HepG2 (cell line): ENCODE measurements at regions not wholly inside any gene's neighbourhood (a gene's known extent, or its start where the extent isn't known, plus 50 kb on each side); places are given as distances from the start of the nearest gene placed in this dataset.

Experiments
- ATAC-seq: fragments of 200-7000 bp; cut with Tn5 transposase; 3 replicates; pipeline ENCODE4 v1.9.1; 2020; ENCODE audit warnings: mild to moderate bottlenecking, moderate library complexity
- BruUV-seq: library from RNA; stranded (reverse); fragments of 400-500 nt; replicated peaks from 2 replicates; lab custom pipeline; 2021; lab: Mats Ljungman, UMichigan
- CTCF ChIA-PET: fragments of 300-600 bp; formaldehyde crosslinking; extraction: SDS; loops from one replicate; lab custom pipeline; 2021; ENCODE audit warnings: low total read pairs, inconsistent platforms, low intra/inter-chr PET ratio; lab: Yijun Ruan, JAX
- POLR2A ChIA-PET: fragments of 350-600 bp; sonication (Branson Sonifier 250); formaldehyde crosslinking; loops from one replicate; lab custom pipeline; 2020; ENCODE audit warnings: antibody characterized with exemption, inconsistent platforms; lab: Yijun Ruan, JAX
- DNase-seq: peaks from one replicate; pipeline ENCODE4 v3.0.0-alpha.2; 2015; ENCODE audit warnings: low spot score
- FAIRE-seq: peaks from 3 replicates; lab custom pipeline; 2011; peaks lifted over from hg19 to GRCh38; lab: Jason Lieb, UNC
- H2AFZ ChIP-seq: one replicate; pipeline ENCODE4 v1.6.1; 2011; ENCODE audit warnings: low read length, inconsistent platforms
- H3K27ac ChIP-seq: fragments of 300-600 bp; 3 replicates; pipeline ENCODE4 v1.8.0; 2011; ENCODE audit warnings: mixed run types, mild to moderate bottlenecking, mixed read lengths, low read length, inconsistent platforms; ENCODE audit not compliant: insufficient read depth; ENCODE audit errors: extremely low read length
- H3K27me3 ChIP-seq, 2 experiments: fragments of 200-600 bp in 1 of 2; 2 replicates in 1 of 2; 3 replicates in 1 of 2; pipeline versions ENCODE4 v1.6.0 to v1.8.0; 2011; ENCODE audit warnings: low read length in 2 of 2, mild to moderate bottlenecking in 2 of 2, moderate library complexity in 2 of 2, inconsistent platforms in 1 of 2; ENCODE audit not compliant: insufficient read depth in 2 of 2, control insufficient read depth in 1 of 2
- H3K36me3 ChIP-seq, 2 experiments: fragments of 200-600 bp in 1 of 2; replicated peaks in 1 of 2; 2 replicates in 1 of 2; 3 replicates in 1 of 2; pipeline versions ENCODE4 v1.5.1 to v1.8.0; 2011; ENCODE audit warnings: low read length in 2 of 2, inconsistent platforms in 1 of 2; ENCODE audit not compliant: insufficient read depth in 2 of 2, control insufficient read depth in 1 of 2
- H3K4me1 ChIP-seq: 2 replicates; pipeline ENCODE4 v1.5.1; 2012; ENCODE audit warnings: low read length, inconsistent platforms; ENCODE audit not compliant: insufficient read depth
- H3K4me2 ChIP-seq: 2 replicates; pipeline ENCODE4 v1.6.0; 2011; ENCODE audit warnings: low read depth, low read length, inconsistent platforms
- H3K4me3 ChIP-seq, 3 experiments: fragments of 200-600 bp in 1 of 3; sonication (generic), shearing (Covaris generic) in 1 of 3; replicated peaks in 1 of 3; 2 replicates each; pipeline ENCODE4 v1.5.1; 2011 to 2016; ENCODE audit warnings: low read length in 3 of 3, inconsistent platforms in 2 of 3, low read depth in 2 of 3, mild to moderate bottlenecking in 2 of 3, control low read depth in 1 of 3, mixed read lengths in 1 of 3; ENCODE audit not compliant: insufficient read depth in 1 of 3
- H3K79me2 ChIP-seq: one replicate; pipeline ENCODE4 v1.6.1; 2011; ENCODE audit warnings: low read length, inconsistent platforms; ENCODE audit not compliant: insufficient read depth
- H3K9ac ChIP-seq: 2 replicates; pipeline ENCODE4 v1.6.0; 2011; ENCODE audit warnings: mild to moderate bottlenecking, low read depth, low read length, inconsistent platforms; ENCODE audit not compliant: insufficient read depth
- H3K9me3 ChIP-seq: 2 replicates; pipeline ENCODE4 v1.5.1; 2012; ENCODE audit warnings: mild to moderate bottlenecking, low read length
- H4K20me1 ChIP-seq: 2 replicates; pipeline ENCODE4 v1.6.0; 2011; ENCODE audit warnings: inconsistent platforms, mild to moderate bottlenecking, low read length, moderate library complexity; ENCODE audit not compliant: insufficient read depth
- ATF7 ChIP-seq, 2 experiments: fragments of 450-650 bp in 1 of 2; sonication (generic) in 1 of 2; formaldehyde crosslinking in 1 of 2; IDR thresholded peaks; 2 replicates each; pipeline versions ENCODE4 v1.4.0 to v1.6.1; 2016 to 2020; ENCODE audit warnings: antibody characterized with exemption in 1 of 2, mild to moderate bottlenecking in 1 of 2, missing genetic modification reagents in 1 of 2
- JARID2 ChIP-seq: sonication (generic); formaldehyde crosslinking; IDR thresholded peaks from 2 replicates; pipeline ENCODE4 v1.8.1; 2023; ENCODE audit warnings: missing genetic modification reagents, inconsistent platforms; ENCODE audit not compliant: insufficient replicate concordance
- NKX3-1 ChIP-seq: sonication (generic); formaldehyde crosslinking; IDR thresholded peaks from 2 replicates; pipeline ENCODE4 v1.5.0; 2020; ENCODE audit warnings: missing genetic modification reagents
- POGZ ChIP-seq: sonication (generic); formaldehyde crosslinking; IDR thresholded peaks from 2 replicates; pipeline ENCODE4 v1.4.0; 2020; ENCODE audit warnings: mild to moderate bottlenecking, missing genetic modification reagents
- SAP130 ChIP-seq: IDR thresholded peaks from 2 replicates; pipeline ENCODE4 v1.6.1; 2016; ENCODE audit warnings: low read depth
- YEATS2 ChIP-seq: sonication (generic); formaldehyde crosslinking; IDR thresholded peaks from 2 replicates; pipeline ENCODE4 v1.4.0; 2020; ENCODE audit warnings: missing genetic modification reagents, borderline replicate concordance
- ZNF546 ChIP-seq: sonication (generic); formaldehyde crosslinking; conservative IDR thresholded peaks from 2 replicates; pipeline ENCODE4 v1.8.1; 2023; ENCODE audit warnings: mild to moderate bottlenecking, missing genetic modification reagents
- ZNF607 ChIP-seq: sonication (generic); formaldehyde crosslinking; IDR thresholded peaks from 2 replicates; pipeline ENCODE4 v1.5.1; 2020; ENCODE audit warnings: missing genetic modification reagents, mild to moderate bottlenecking, borderline replicate concordance
- ZNF724P ChIP-seq: sonication (generic); formaldehyde crosslinking; IDR thresholded peaks from 2 replicates; pipeline ENCODE4 v1.8.0; 2022; ENCODE audit warnings: missing genetic modification reagents, borderline replicate concordance
- in situ Hi-C: cut with HindIII; loops from 2 replicates; pipeline ENCODE4 v1.10.0; 2017; ENCODE audit warnings: low pct_unique_long_range_greater_than_20kb; ENCODE audit not compliant: extremely low pct_ligation_motif_present
- intact Hi-C: fragments of 100-400 bp; cut with micrococcal nuclease; formaldehyde crosslinking; loops from one replicate; pipeline ENCODE4 v1.10.0; 2022; ENCODE audit not compliant: unreplicated experiment

DNA sequence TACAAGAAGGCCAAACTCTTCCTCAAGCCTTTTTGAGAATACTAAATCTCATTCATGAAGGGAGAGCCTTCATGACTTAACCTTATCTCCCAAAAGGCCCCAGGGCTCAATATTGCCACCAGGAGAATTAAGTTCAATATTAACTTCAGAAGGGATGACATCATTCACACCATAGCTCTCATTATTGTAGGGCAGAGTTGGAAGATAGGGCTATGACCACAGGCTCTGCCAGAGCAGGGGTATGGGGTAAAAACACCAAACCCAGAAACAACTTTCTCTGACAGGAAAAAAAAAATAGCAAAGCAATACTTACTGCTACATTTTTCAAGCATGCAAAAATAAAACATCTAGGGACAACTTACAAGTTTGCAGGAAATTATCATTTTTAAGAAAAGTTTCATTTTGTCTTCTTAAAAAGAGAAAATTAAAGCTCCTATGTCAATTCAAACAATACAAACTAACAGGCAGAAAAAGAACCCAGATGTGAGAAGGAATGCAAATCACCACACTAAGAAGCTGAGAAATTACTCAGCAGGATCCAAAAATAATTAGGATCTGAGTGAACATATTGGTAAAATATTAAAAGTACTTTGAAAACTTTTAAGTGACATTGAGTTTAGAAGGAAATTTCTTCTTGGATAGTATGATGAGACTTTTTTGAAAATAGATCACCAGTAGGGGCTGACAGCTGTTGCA is 1156.5 kb downstream of the NCAM2 start:
- H3K27me3 ChIP-seq, result no peaks in the 10 kb centered on the region
- intact Hi-C loops, result no loop called here
- FAIRE-seq, result no peak
- CTCF ChIA-PET, result no interaction called here
- ATAC-seq, result no peak
- H3K9me3 ChIP-seq, result peaks cover 86% of the 10 kb centered on the region
- no TSS peak for BruUV-seq
- H2AFZ ChIP-seq, result no peak overlapping the region
- H3K79me2 ChIP-seq, result no peaks in the 10 kb centered on the region
- in situ Hi-C loops, result no loop called here
- H3K4me1 ChIP-seq, result no peaks in the 10 kb centered on the region
- POLR2A ChIA-PET, result no interaction called here
- no peak overlapping the region for H3K4me3 ChIP-seq
- no peaks in the 10 kb centered on the region for H4K20me1 ChIP-seq
- no peak overlapping the region for H3K9ac ChIP-seq
- TF ChIP-seq ATF7 (IDR thresholded peaks at IDR 0.05) (peak; percentile 38; the same call in 1 of the 2 replicates), ATF7 (CRISPR knock-in tag; IDR thresholded peaks at IDR 0.05) (no peak), NKX3-1 (CRISPR knock-in tag) (no peak)
- DNase-seq, result no peak
- H3K36me3 ChIP-seq, result no peaks in the 10 kb centered on the region
- H3K27ac ChIP-seq, result no peak overlapping the region
- no peak overlapping the region for H3K4me2 ChIP-seq

- Histone ChIP-seq H3K36me3 (no peaks in the 10 kb centered on the region), H3K9me3 (peaks cover 71% of the 10 kb centered on the region), H3K9ac (no peak overlapping the region), H3K4me3 (no peak overlapping the region), H3K4me2 (no peak overlapping the region), H2AFZ (no peak overlapping the region), H3K4me1 (no peaks in the 10 kb centered on the region), H3K27ac (no peak overlapping the region), H3K79me2 (no peaks in the 10 kb centered on the region), H3K27me3 (no peaks in the 10 kb centered on the region), H4K20me1 (no peaks in the 10 kb centered on the region)
- FAIRE-seq, result no peak
- CTCF ChIA-PET, result no interaction called here
- no peak for ATAC-seq
- POLR2A ChIA-PET, result no interaction called here
- in situ Hi-C loops (no loop called here), intact Hi-C loops (no loop called here)
- no peak for DNase-seq
- no peak for TF ChIP-seq YEATS2 (CRISPR knock-in tag)
- TF ChIP-seq ZNF546 (CRISPR knock-in tag), result no peak
- no peak for TF ChIP-seq SAP130
- TF ChIP-seq JARID2 (CRISPR knock-in tag), result no peak
- no peak for TF ChIP-seq ZNF607 (CRISPR knock-in tag)
- no peak for TF ChIP-seq POGZ (CRISPR knock-in tag)
- no peak for TF ChIP-seq ZNF724P (CRISPR knock-in tag)
- BruUV-seq, result no TSS peak
These were observed 1166.7 kb downstream of the NCAM2 start for GRCh38 chr21:22164912-22165311.
